Uterus (tissue), 3 donors: ENCODE measurements at regions not wholly inside any gene's neighbourhood (a gene's known extent, or its start where the extent isn't known, plus 50 kb on each side); places are given as distances from the start of the nearest gene placed in this dataset.

Experiments
- DNase-seq, 2 donors: peaks; one replicate each; pipeline ENCODE4 v3.0.0-alpha.2; 2019 to 2020
- H3K27ac ChIP-seq, 2 donors: fragments of 200-600 bp; sonication (generic); 1 replicate in 1 of 2; 2 replicates in 1 of 2; pipeline ENCODE4 v1.5.1; 2016 to 2018
- H3K27me3 ChIP-seq, 2 donors: fragments of 200-600 bp; sonication (generic); one replicate each; pipeline ENCODE4 v1.5.1; 2018 to 2019; ENCODE audit warnings: control low read depth in 1 of 2
- H3K36me3 ChIP-seq, 2 donors: fragments of 200-600 bp; sonication (generic); one replicate each; pipeline ENCODE4 v1.5.1; 2019; ENCODE audit warnings: control low read depth in 1 of 2
- H3K4me1 ChIP-seq, 2 donors: fragments of 200-600 bp; sonication (generic); one replicate each; pipeline ENCODE4 v1.5.1; 2018 to 2019; ENCODE audit warnings: control low read depth in 1 of 2
- H3K4me3 ChIP-seq, 2 donors: fragments of 200-600 bp; sonication (generic); 1 replicate in 1 of 2; 2 replicates in 1 of 2; pipeline ENCODE4 v1.5.1; 2018 to 2019; ENCODE audit warnings: mild to moderate bottlenecking in 1 of 2
- H3K9me3 ChIP-seq, 2 donors: fragments of 200-600 bp; sonication (generic); one replicate each; pipeline ENCODE4 v1.5.1; 2019; ENCODE audit warnings: control low read depth in 1 of 2
- CTCF ChIP-seq, 4 experiments: fragments of 200-600 bp in 2 of 4; fragments of 450-650 bp in 2 of 4; sonication (generic) in 2 of 4; IDR thresholded peaks; one replicate each; pipeline ENCODE4 v1.5.1; 2016 to 2019; ENCODE audit warnings: antibody characterized with exemption in 4 of 4, mild to moderate bottlenecking in 2 of 4, moderate library complexity in 1 of 4
- POLR2A ChIP-seq, 2 donors: fragments of 450-650 bp; IDR thresholded peaks; one replicate each; pipeline ENCODE4 v1.6.1; 2016; ENCODE audit warnings: antibody characterized with exemption in 2 of 2, mild to moderate bottlenecking in 1 of 2, moderate library complexity in 1 of 2
- intact Hi-C: fragments of 100-400 bp; cut with DNase I; formaldehyde crosslinking; loops from one replicate; pipeline ENCODE4 v1.15.1; 2023; ENCODE audit warnings: low total_unique reads
- donor health status: DM: yes; HTN: yes; CAD: no.

DNA sequence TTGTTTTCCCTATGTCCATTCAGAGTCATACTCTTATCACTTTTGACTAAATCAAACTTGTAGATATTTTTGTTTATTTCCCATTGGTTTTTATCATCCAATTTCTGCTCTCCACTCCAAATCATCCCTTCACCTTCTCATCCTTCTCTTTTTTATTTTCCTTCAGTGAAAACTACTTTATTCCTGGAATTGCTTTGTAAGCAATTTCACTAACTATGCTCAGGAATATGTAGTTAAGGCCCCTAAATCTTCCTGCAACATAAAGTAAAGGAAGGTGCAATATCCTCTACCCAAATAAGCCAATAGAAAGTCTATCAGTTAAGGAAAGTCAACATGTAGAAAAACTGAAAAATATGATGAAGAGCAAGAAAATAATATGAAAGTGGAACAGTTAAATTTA lies 308.4 kb downstream of the SEC23A start:
- no peaks in the 10 kb centered on the region for H3K27me3 ChIP-seq
- H3K4me1 ChIP-seq: no peaks in the 10 kb centered on the region
- no peak overlapping the region for H3K4me3 ChIP-seq
- TF ChIP-seq CTCF (IDR thresholded peaks at IDR 0.05) (no peak), POLR2A (IDR thresholded peaks at IDR 0.05) (no peak)
- no peak for DNase-seq
- intact Hi-C loops: no loop called here
- H3K27ac ChIP-seq: no peak overlapping the region
- no peaks in the 10 kb centered on the region for H3K9me3 ChIP-seq
- no peaks in the 10 kb centered on the region for H3K36me3 ChIP-seq

GRCh38 chr14:38791862-38792261 lies 311.2 kb downstream of the SEC23A start:
- DNase-seq: no peak
- H3K27ac ChIP-seq: no peak overlapping the region
- no peaks in the 10 kb centered on the region for H3K36me3 ChIP-seq
- no peaks in the 10 kb centered on the region for H3K9me3 ChIP-seq
- intact Hi-C loops: no loop called here
- TF ChIP-seq POLR2A (IDR thresholded peaks at IDR 0.05): no peak
- H3K4me3 ChIP-seq: no peak overlapping the region
- H3K4me1 ChIP-seq: no peaks in the 10 kb centered on the region
- no peaks in the 10 kb centered on the region for H3K27me3 ChIP-seq

DNA sequence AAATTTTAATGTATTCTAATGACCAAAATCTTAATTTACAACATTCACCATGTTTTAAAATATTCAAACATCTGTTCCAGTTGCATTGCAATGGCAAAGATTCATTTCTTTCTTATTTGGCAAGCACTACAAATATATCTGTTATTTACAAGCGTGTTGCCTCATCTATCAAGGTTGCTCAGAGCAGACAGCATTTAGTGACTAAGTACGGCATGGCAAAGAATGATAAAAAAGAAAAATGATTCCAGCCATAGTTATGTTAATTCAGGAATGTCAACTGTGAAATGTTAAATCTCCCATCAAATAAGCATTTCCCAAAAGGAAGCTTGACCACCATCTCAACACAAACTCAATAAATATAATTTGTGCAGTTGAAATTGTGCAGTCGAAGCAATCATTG lies 312.1 kb downstream of the SEC23A start:
- Histone ChIP-seq H3K4me1 (no peaks in the 10 kb centered on the region), H3K36me3 (no peaks in the 10 kb centered on the region), H3K27ac (no peak overlapping the region), H3K9me3 (no peaks in the 10 kb centered on the region), H3K4me3 (no peak overlapping the region), H3K27me3 (no peaks in the 10 kb centered on the region)
- no peak for TF ChIP-seq CTCF (IDR thresholded peaks at IDR 0.05)
- TF ChIP-seq POLR2A (IDR thresholded peaks at IDR 0.05): no peak
- intact Hi-C loops: no loop called here
- no peak for DNase-seq

GRCh38 chr14:38789805-38790204 lies 313.2 kb downstream of the SEC23A start:
- Histone ChIP-seq H3K27ac (no peak overlapping the region), H3K27me3 (no peaks in the 10 kb centered on the region), H3K36me3 (no peaks in the 10 kb centered on the region), H3K9me3 (no peaks in the 10 kb centered on the region), H3K4me3 (no peak overlapping the region), H3K4me1 (no peaks in the 10 kb centered on the region)
- TF ChIP-seq POLR2A (IDR thresholded peaks at IDR 0.05) (no peak), CTCF (IDR thresholded peaks at IDR 0.05) (no peak)
- intact Hi-C loops: no loop called here
- DNase-seq: no peak

DNA sequence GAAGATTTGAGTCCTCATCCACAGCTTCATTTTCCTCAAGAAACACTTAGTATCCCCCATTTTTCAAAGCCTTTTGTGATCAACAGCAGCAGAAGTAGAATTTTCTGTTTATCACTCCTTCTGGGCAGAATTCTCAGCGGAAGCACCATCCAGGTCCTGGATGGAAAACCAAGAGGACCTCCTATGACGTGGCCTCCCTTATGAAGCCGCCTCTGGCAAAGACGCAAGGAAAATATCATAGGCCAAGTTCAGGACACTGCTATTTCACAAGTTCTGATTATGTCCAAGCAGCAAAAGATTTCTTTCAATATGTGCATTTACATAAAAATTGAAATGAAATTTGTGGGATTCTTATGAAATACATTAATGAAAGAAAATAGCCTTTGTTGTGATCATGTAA lies 315.0 kb downstream of the SEC23A start:
- no peak for TF ChIP-seq POLR2A (IDR thresholded peaks at IDR 0.05)
- no peak for TF ChIP-seq CTCF (IDR thresholded peaks at IDR 0.05)
- Histone ChIP-seq H3K27me3 (no peaks in the 10 kb centered on the region), H3K4me1 (no peaks in the 10 kb centered on the region), H3K36me3 (no peaks in the 10 kb centered on the region), H3K27ac (no peak overlapping the region), H3K4me3 (no peak overlapping the region), H3K9me3 (no peaks in the 10 kb centered on the region)
- no peak for DNase-seq
- intact Hi-C loops: no loop called here

- intact Hi-C loops: no loop called here
- Histone ChIP-seq H3K4me3 (no peak overlapping the region), H3K36me3 (no peaks in the 10 kb centered on the region), H3K27ac (no peak overlapping the region), H3K27me3 (no peaks in the 10 kb centered on the region), H3K9me3 (no peaks in the 10 kb centered on the region), H3K4me1 (no peaks in the 10 kb centered on the region)
- no peak for TF ChIP-seq POLR2A (IDR thresholded peaks at IDR 0.05)
- no peak for TF ChIP-seq CTCF (IDR thresholded peaks at IDR 0.05)
- no peak for DNase-seq
Observed at GRCh38 chr14:38786921-38787320, 316.1 kb downstream of the SEC23A start.
